BE2C (cell line): ENCODE measurements at regions not wholly inside any gene's neighbourhood (a gene's known extent, or its start where the extent isn't known, plus 50 kb on each side); places are given as distances from the start of the nearest gene placed in this dataset.
"Not testable (repeated sequence)": the region's sequence is repeated elsewhere in the genome, so short reads cannot be mapped to it uniquely, and the experiment has no call there.

Experiments used
- DNase-seq: peaks from one replicate; pipeline ENCODE4 v3.0.0-alpha.2; 2020
- H3K27me3 ChIP-seq: fragments of 250-450 bp; sonication (Bioruptor Pico); 2 replicates; pipeline ENCODE4 v1.5.1; 2020; ENCODE audit warnings: mild to moderate bottlenecking
- H3K36me3 ChIP-seq: fragments of 250-450 bp; sonication (Bioruptor Pico); 2 replicates; pipeline ENCODE4 v1.5.1; 2020; ENCODE audit warnings: mild to moderate bottlenecking
- H3K4me1 ChIP-seq: fragments of 250-450 bp; sonication (Bioruptor Pico); 2 replicates; pipeline ENCODE4 v1.5.1; 2020
- H3K4me3 ChIP-seq: 2 replicates; pipeline ENCODE4 v1.5.1; 2011; ENCODE audit warnings: low read depth, low read length
- H3K9me3 ChIP-seq: fragments of 250-450 bp; sonication (Bioruptor Pico); 2 replicates; pipeline ENCODE4 v1.5.1; 2020
- CTCF ChIP-seq: IDR thresholded peaks from 2 replicates; pipeline ENCODE4 v1.5.1; 2012; ENCODE audit warnings: mild to moderate bottlenecking, low read depth, low read length

- peaks cover 10% of the 10 kb centered on the region for H3K27me3 ChIP-seq
- no peak overlapping the region for H3K4me3 ChIP-seq
- no peaks in the 10 kb centered on the region for H3K9me3 ChIP-seq
- no peaks in the 10 kb centered on the region for H3K36me3 ChIP-seq
- no peak for DNase-seq
- no peaks in the 10 kb centered on the region for H3K4me1 ChIP-seq
- TF ChIP-seq CTCF, result no peak
These were observed 207.8 kb upstream of the PODXL start for GRCh38 chr7:131764143-131764775.

GRCh38 chr7:131762753-131763152, 206.3 kb upstream of the PODXL start:
- no peak for DNase-seq
- no peak for TF ChIP-seq CTCF
- H3K9me3 ChIP-seq, result no peaks in the 10 kb centered on the region
- no peak overlapping the region for H3K4me3 ChIP-seq
- no peaks in the 10 kb centered on the region for H3K36me3 ChIP-seq
- H3K4me1 ChIP-seq, result no peaks in the 10 kb centered on the region
- H3K27me3 ChIP-seq, result peaks cover 13% of the 10 kb centered on the region

- not testable (repeated sequence) for H3K36me3 ChIP-seq, H3K4me1 ChIP-seq, DNase-seq
These were observed 199.4 kb upstream of the PODXL start for GRCh38 chr7:131755801-131756200.

GRCh38 chr7:131753620-131754222, 197.3 kb upstream of the PODXL start:
- peak; percentile 51 for DNase-seq
- Histone ChIP-seq H3K9me3 (no peaks in the 10 kb centered on the region), H3K4me3 (no peak overlapping the region), H3K4me1 (no peaks in the 10 kb centered on the region), H3K27me3 (peaks cover 17% of the 10 kb centered on the region; the same call in 1 of the 2 replicates), H3K36me3 (no peaks in the 10 kb centered on the region)
- TF ChIP-seq CTCF, result peak; percentile 68

More at GRCh38 chr7:131755801-131756200, 199.4 kb upstream of the PODXL start:
- H3K27me3 ChIP-seq, result peaks cover 27% of the 10 kb centered on the region; the same call in 1 of the 2 replicates
- H3K9me3 ChIP-seq, H3K4me3 ChIP-seq: not testable (repeated sequence)

- no peak for DNase-seq
- Histone ChIP-seq H3K9me3 (no peaks in the 10 kb centered on the region), H3K4me1 (no peaks in the 10 kb centered on the region), H3K36me3 (no peaks in the 10 kb centered on the region), H3K27me3 (peaks cover 4% of the 10 kb centered on the region; the same call in 1 of the 2 replicates), H3K4me3 (no peak overlapping the region)
- TF ChIP-seq CTCF, result no peak
These were observed 191.3 kb upstream of the PODXL start for GRCh38 chr7:131747658-131748232.

- DNase-seq, result no peak
These were observed 189.2 kb upstream of the PODXL start for GRCh38 chr7:131745390-131746248.

More at GRCh38 chr7:131745390-131746248, 189.2 kb upstream of the PODXL start:
- Histone ChIP-seq H3K36me3 (no peaks in the 10 kb centered on the region), H3K27me3 (no peaks in the 10 kb centered on the region; the same call in 1 of the 2 replicates), H3K9me3 (no peaks in the 10 kb centered on the region), H3K4me1 (no peaks in the 10 kb centered on the region), H3K4me3 (no peak overlapping the region)
- no peak for TF ChIP-seq CTCF
